ENCODE measurements at regions not wholly inside any gene's neighbourhood (a gene's known extent, or its start where the extent isn't known, plus 50 kb on each side); places are given as distances from the start of the nearest gene placed in this dataset.

DNA sequence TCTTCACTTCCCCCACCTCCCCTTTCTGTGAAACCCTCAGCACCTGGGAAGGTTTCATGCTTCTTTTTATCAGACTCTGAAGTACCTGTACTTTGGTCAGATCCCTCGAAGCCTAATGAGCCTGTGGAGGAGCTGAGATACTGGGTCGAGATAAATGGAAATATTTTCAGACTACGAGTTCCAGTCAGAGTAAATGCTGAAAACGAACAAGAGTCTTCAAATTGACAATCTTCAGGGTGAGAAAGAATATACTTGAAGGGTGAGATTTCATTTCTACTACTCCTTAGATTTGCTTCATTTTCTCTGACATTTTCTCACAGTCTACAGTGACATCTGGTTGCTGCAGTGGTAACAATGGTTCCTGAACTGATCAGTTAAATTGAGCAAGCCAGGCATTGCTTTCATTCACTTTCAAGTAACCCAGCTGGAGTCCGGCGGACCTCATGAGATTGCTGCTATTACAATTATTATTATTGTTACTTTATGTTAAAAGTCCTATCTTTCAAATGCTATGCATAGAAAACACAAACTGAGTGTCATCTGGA is 337.2 kb downstream of the VGLL3 start:
- WGBS, 3 donors, result 57 to 78% (median 74%) methylated on average over 6 of the region's 6 CpGs
- no peaks in the 10 kb centered on the region for H3K4me1 ChIP-seq
- no peaks in the 10 kb centered on the region for H3K27me3 ChIP-seq (ENCODE audit: insufficient read depth in 3 of 3, low read length in 2 of 3)
- no peak overlapping the region for H3K27ac ChIP-seq
- no peak overlapping the region for H3K4me3 ChIP-seq
- H3K36me3 ChIP-seq (ENCODE audit: insufficient read depth in 1 of 2, low read depth in 1 of 2), result no peaks in the 10 kb centered on the region
- DNase-seq, result no peak
- H3K9me3 ChIP-seq, result no peaks in the 10 kb centered on the region
- TF ChIP-seq CTCF (IDR thresholded peaks at IDR 0.05), result no peak
- intact Hi-C loops (cut with DNase I), result no loop called here
- ATAC-seq, result no peak

- H3K9me3 ChIP-seq, result no peaks in the 10 kb centered on the region
- ATAC-seq (no peak), DNase-seq (no peak)
- intact Hi-C loops (cut with DNase I), result no loop called here
- H3K4me3 ChIP-seq, result no peak overlapping the region
- H3K27ac ChIP-seq, result no peak overlapping the region
- H3K4me1 ChIP-seq, result no peaks in the 10 kb centered on the region
- 81 to 93% (median 89%) methylated on average over 1 of the region's 1 CpG for WGBS, 3 donors
- no peaks in the 10 kb centered on the region for H3K27me3 ChIP-seq (ENCODE audit: insufficient read depth in 3 of 3, low read length in 2 of 3)
- H3K36me3 ChIP-seq (ENCODE audit: insufficient read depth in 1 of 2, low read depth in 1 of 2), result no peaks in the 10 kb centered on the region
- TF ChIP-seq CTCF (IDR thresholded peaks at IDR 0.05), result no peak
Measured at GRCh38 chr3:86648087-86648486, 342.9 kb downstream of the VGLL3 start.

GRCh38 chr3:86645756-86646155 is 345.2 kb downstream of the VGLL3 start:
- no peak overlapping the region for H3K27ac ChIP-seq
- 91 to 94% (median 91%) methylated on average over 2 of the region's 2 CpGs for WGBS, 3 donors

GRCh38 chr3:86634361-86634760 is 356.6 kb downstream of the VGLL3 start:
- Histone ChIP-seq H3K27me3 (ENCODE audit: insufficient read depth in 3 of 3, low read length in 2 of 3) (no peaks in the 10 kb centered on the region), H3K36me3 (ENCODE audit: insufficient read depth in 1 of 2, low read depth in 1 of 2) (no peaks in the 10 kb centered on the region), H3K27ac (no peak overlapping the region), H3K9me3 (no peaks in the 10 kb centered on the region), H3K4me3 (no peak overlapping the region), H3K4me1 (no peaks in the 10 kb centered on the region)
- intact Hi-C loops (cut with DNase I), result no loop called here
- DNase-seq (no peak), ATAC-seq (no peak)
- TF ChIP-seq CTCF (IDR thresholded peaks at IDR 0.05), result no peak
- 38 to 68% (median 50%) methylated on average over 3 of the region's 3 CpGs for WGBS, 3 donors

More at GRCh38 chr3:86645756-86646155, 345.2 kb downstream of the VGLL3 start:
- no peaks in the 10 kb centered on the region for H3K4me1 ChIP-seq
- H3K4me3 ChIP-seq, result no peak overlapping the region
- H3K36me3 ChIP-seq (ENCODE audit: insufficient read depth in 1 of 2, low read depth in 1 of 2), result no peaks in the 10 kb centered on the region
- DNase-seq, result no peak
- H3K9me3 ChIP-seq, result no peaks in the 10 kb centered on the region
- no peak for ATAC-seq
- intact Hi-C loops (cut with DNase I), result no loop called here
- H3K27me3 ChIP-seq (ENCODE audit: insufficient read depth in 3 of 3, low read length in 2 of 3), result no peaks in the 10 kb centered on the region
- no peak for TF ChIP-seq CTCF (IDR thresholded peaks at IDR 0.05)

GRCh38 chr3:86629511-86629910 is 361.4 kb downstream of the VGLL3 start:
- no peaks in the 10 kb centered on the region for H3K27me3 ChIP-seq (ENCODE audit: insufficient read depth in 3 of 3, low read length in 2 of 3)
- 71 to 80% (median 75%) methylated on average over 4 of the region's 4 CpGs for WGBS, 3 donors
- H3K27ac ChIP-seq, result no peak overlapping the region
- no peaks in the 10 kb centered on the region for H3K36me3 ChIP-seq (ENCODE audit: insufficient read depth in 1 of 2, low read depth in 1 of 2)
- no peak for DNase-seq
- no peaks in the 10 kb centered on the region for H3K4me1 ChIP-seq
- no peak overlapping the region for H3K4me3 ChIP-seq
- no peak for ATAC-seq
- intact Hi-C loops (cut with DNase I), result no loop called here
- H3K9me3 ChIP-seq, result no peaks in the 10 kb centered on the region
- TF ChIP-seq CTCF (IDR thresholded peaks at IDR 0.05), result no peak

Measured in psoas muscle (tissue), 7 donors.